Neural crest cell (in vitro differentiated cells): ENCODE measurements at regions not wholly inside any gene's neighbourhood (a gene's known extent, or its start where the extent isn't known, plus 50 kb on each side); places are given as distances from the start of the nearest gene placed in this dataset.
"Not testable (repeated sequence)": the region's sequence is repeated elsewhere in the genome, so short reads cannot be mapped to it uniquely, and the experiment has no call there.

ENCODE experiments used
- DNase-seq: peaks from one replicate; pipeline ENCODE4 v3.0.0; 2021; ENCODE audit warnings: low read depth, mixed read lengths, low spot score
- H3K27ac Mint-ChIP-seq: one replicate; pipeline ENCODE4 v1.8.0; 2021; ENCODE audit warnings: mild to moderate bottlenecking, mixed read lengths; ENCODE audit not compliant: unreplicated experiment
- H3K27me3 Mint-ChIP-seq: 2 replicates; pipeline ENCODE4 v1.8.0; 2021; ENCODE audit warnings: low read depth, mild to moderate bottlenecking, mixed read lengths
- H3K36me3 Mint-ChIP-seq: 2 replicates; pipeline ENCODE4 v1.8.0; 2021; ENCODE audit warnings: low read depth, mild to moderate bottlenecking, mixed read lengths
- H3K4me1 Mint-ChIP-seq: 2 replicates; pipeline ENCODE4 v1.8.0; 2021; ENCODE audit warnings: mixed read lengths
- H3K4me3 Mint-ChIP-seq: one replicate; pipeline ENCODE4 v1.8.0; 2021; ENCODE audit warnings: mild to moderate bottlenecking, mixed read lengths
- H3K9me3 Mint-ChIP-seq: 2 replicates; pipeline ENCODE4 v1.8.0; 2021; ENCODE audit warnings: mixed read lengths
- TF ChIP-seq, protein P1 (sequence below): fragments of 200-600 bp; sonication (generic); conservative IDR thresholded peaks from 2 replicates; pipeline ENCODE4 v1.5.0; 2021; ENCODE audit warnings: antibody characterized with exemption, mild to moderate bottlenecking

DNA sequence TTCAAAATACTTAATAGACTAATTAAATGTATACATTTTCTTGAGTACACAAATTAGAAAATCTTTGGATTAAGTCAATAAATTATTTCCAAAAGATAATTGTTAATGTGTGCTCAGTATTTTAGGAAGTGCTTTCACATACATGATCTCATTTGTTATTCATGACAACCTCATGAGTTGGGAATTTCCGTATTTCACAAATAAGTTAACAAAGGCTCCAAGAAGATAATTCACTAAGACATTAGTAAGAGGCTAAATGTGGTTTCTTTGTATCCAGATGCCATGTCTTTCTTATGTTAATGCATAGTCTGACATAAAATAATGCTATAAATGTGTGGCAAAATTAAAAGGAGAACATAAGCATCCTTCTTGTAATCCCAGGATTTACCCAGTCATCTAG is 79.5 kb upstream of the TCF21 start:
- TF ChIP-seq, protein P1, sequence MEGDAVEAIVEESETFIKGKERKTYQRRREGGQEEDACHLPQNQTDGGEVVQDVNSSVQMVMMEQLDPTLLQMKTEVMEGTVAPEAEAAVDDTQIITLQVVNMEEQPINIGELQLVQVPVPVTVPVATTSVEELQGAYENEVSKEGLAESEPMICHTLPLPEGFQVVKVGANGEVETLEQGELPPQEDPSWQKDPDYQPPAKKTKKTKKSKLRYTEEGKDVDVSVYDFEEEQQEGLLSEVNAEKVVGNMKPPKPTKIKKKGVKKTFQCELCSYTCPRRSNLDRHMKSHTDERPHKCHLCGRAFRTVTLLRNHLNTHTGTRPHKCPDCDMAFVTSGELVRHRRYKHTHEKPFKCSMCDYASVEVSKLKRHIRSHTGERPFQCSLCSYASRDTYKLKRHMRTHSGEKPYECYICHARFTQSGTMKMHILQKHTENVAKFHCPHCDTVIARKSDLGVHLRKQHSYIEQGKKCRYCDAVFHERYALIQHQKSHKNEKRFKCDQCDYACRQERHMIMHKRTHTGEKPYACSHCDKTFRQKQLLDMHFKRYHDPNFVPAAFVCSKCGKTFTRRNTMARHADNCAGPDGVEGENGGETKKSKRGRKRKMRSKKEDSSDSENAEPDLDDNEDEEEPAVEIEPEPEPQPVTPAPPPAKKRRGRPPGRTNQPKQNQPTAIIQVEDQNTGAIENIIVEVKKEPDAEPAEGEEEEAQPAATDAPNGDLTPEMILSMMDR, result no peak
- Mint-ChIP-seq H3K36me3 (no peaks in the 10 kb centered on the region), H3K27ac (no peak overlapping the region), H3K9me3 (peaks cover 4% of the 10 kb centered on the region), H3K27me3 (no peaks in the 10 kb centered on the region), H3K4me1 (no peaks in the 10 kb centered on the region), H3K4me3 (no peak overlapping the region)
- DNase-seq, result no peak

DNA sequence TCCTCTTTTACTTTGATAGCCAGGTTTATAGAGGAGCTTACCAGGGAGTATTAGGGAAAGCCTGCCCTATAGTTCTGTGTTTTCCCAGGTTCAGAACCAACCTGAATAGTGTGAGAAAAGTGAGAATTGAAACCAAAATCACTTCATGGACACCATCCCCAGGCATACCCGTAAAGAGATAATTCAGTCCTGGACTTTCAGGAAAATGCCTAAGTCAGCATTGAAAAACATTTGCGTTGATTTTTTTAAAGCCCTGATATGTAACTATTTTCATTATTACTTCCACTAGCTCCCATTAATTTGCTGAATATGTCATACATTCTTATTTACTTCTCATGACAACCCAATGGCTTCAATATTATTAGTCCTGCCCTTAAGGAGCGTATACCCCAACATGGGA is 77.4 kb upstream of the TCF21 start:
- no peak overlapping the region for H3K27ac Mint-ChIP-seq

DNA sequence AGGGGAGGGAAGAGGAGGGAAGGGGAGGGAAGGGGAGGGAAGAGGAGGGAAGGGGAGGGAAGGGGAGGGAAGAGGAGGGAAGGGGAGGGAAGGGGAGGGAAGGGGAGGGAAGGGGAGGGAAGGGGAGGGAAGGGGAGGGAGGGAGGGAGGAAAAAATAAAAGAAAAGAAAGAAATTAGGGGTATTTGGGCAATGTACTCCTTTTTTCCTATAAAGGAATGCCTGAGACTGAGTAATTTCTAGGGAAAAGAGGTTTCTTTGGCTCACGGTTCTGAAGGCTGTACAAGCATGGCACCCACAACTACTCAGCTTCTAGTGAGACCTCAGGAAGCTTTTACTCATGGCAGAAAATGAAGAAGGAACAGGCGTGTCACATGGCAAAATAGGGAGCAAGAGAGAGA is 76.5 kb upstream of the TCF21 start:
- not testable (repeated sequence) for H3K4me1 Mint-ChIP-seq, H3K36me3 Mint-ChIP-seq, H3K27ac Mint-ChIP-seq, H3K27me3 Mint-ChIP-seq, H3K9me3 Mint-ChIP-seq, DNase-seq, H3K4me3 Mint-ChIP-seq

More for the DNA sequence above, 77.4 kb upstream of the TCF21 start:
- Mint-ChIP-seq H3K27me3 (no peaks in the 10 kb centered on the region), H3K9me3 (peaks cover 4% of the 10 kb centered on the region), H3K4me3 (no peak overlapping the region), H3K4me1 (peaks cover 5% of the 10 kb centered on the region), H3K36me3 (no peaks in the 10 kb centered on the region)
- TF ChIP-seq, protein P1, result no peak
- no peak for DNase-seq

DNA sequence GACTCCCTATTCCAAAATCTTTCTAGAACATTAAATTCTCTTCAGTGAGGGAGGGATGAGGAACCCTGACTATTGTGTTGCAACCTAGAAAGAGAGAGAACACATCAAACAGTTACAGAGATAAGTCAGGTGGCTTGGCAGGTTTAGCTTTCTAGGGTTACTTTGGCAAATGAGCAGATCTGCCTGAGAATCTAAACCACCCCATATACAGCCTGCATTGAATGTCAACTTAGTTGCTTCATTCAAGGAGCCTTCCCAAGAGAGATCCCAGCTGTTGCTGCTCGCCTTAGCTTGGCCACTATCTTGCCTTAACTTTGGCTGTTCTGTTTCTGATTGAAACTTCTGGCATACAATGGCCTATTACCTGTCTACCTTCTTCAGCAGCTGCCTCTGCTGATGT is 74.7 kb upstream of the TCF21 start:
- Mint-ChIP-seq H3K4me3 (no peak overlapping the region), H3K27me3 (no peaks in the 10 kb centered on the region), H3K27ac (no peak overlapping the region), H3K9me3 (peaks cover 4% of the 10 kb centered on the region), H3K4me1 (peaks cover 6% of the 10 kb centered on the region), H3K36me3 (no peaks in the 10 kb centered on the region)
- TF ChIP-seq, protein P1, result no peak
- no peak for DNase-seq

DNA sequence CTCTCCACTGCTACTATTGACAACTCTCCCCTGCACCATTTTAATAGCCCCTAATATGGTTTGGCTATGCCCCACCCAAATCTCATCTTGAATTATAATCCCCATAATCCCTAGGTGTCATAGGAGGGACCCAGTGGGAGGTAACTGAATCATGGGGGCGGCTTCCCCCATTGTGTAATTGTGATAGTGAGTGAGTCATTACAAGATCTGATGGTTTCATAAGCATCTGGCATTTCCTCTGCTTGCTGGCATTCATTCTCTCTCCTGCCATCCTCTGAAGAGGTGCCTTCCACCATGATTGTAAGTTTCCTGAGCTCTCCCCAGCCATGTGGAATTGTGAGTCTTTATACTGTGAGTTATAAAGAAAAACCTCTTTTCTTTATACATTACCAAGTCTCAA is 74.1 kb upstream of the TCF21 start:
- Mint-ChIP-seq H3K4me1 (peaks cover 6% of the 10 kb centered on the region), H3K36me3 (no peaks in the 10 kb centered on the region), H3K27me3 (no peaks in the 10 kb centered on the region), H3K9me3 (peaks cover 4% of the 10 kb centered on the region), H3K27ac (no peak overlapping the region), H3K4me3 (no peak overlapping the region)
- DNase-seq, result no peak
- TF ChIP-seq, protein P1, result no peak

DNA sequence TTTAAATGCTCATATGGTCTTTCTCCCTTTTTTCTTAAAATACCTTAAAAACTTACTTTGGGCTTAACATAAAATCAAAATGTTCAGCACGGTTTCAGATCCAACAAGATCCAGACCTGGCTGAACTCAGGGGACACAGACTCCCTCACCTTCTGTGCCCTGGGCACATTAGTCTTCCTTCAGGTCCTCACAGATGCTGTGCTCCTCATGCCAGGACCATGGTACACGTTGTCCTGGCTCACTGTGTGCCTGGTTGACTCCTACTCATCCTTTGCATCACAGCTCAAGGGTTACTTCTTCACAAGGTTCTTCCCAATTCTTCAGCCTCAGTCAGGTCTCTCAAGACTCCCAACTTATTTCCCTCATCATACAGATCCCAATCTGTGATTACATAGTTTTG is 73.6 kb upstream of the TCF21 start:
- peaks cover 4% of the 10 kb centered on the region for H3K9me3 Mint-ChIP-seq
- H3K4me3 Mint-ChIP-seq, result no peak overlapping the region
- no peak overlapping the region for H3K27ac Mint-ChIP-seq
- H3K4me1 Mint-ChIP-seq, result peaks cover 6% of the 10 kb centered on the region
- no peak for DNase-seq
- H3K36me3 Mint-ChIP-seq, result no peaks in the 10 kb centered on the region
- H3K27me3 Mint-ChIP-seq, result no peaks in the 10 kb centered on the region
- TF ChIP-seq, protein P1, result no peak
